ENCODE measurements at regions not wholly inside any gene's neighbourhood (a gene's known extent, or its start where the extent isn't known, plus 50 kb on each side); places are given as distances from the start of the nearest gene placed in this dataset.

DNA sequence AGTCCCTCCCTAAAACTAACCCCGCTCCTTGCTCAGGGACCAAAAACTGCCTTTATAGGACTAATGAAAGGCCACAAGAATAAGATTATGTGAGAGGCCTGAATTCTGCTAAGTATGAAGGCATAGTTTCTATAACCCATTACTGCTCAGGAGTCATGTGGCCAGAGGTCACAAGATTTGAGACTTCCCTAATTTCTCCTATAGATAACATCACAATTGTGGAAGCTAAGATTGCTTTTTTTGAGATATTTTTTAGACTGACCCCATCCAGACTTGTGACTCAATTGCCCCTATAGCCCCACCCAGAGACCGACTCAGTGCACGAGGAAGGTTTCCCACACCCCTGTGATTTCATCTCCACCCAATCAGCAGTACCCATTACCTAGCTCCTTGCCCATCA is 504.1 kb upstream of the GOT2 start:
- no peak for DNase-seq (ENCODE audit: low spot score)

DNA sequence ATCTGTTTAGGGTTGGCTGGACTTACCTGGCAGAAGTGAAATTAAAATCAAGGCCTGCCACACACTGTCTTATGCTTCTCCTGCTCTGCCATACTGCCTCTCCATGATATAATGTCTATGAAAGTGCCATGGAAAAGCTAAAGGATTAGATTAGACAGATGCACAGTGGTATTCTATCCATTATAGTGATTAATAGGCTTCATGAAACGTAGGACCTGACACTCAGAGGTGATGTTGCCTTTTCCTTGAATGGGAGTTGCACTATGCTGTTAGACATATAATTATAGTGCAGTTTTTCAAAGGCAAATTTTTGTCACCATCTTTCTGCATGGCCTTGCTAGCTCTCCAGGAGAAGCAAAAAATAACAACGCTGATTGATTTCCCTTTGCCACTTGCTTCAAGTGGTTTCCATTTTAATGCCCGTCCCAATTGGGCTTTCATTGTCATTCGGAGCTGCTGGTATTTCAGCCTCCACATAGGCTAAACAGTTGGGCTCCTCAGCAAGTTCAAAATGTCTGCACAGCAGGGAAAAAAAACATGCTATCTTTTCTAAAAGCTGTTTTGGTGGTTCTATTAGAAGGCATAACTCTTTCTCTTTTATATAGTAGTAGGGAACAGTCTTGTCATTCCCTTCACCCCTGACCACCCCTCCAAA is 502.8 kb upstream of the GOT2 start:
- DNase-seq (ENCODE audit: low spot score), result peak; percentile 29

DNA sequence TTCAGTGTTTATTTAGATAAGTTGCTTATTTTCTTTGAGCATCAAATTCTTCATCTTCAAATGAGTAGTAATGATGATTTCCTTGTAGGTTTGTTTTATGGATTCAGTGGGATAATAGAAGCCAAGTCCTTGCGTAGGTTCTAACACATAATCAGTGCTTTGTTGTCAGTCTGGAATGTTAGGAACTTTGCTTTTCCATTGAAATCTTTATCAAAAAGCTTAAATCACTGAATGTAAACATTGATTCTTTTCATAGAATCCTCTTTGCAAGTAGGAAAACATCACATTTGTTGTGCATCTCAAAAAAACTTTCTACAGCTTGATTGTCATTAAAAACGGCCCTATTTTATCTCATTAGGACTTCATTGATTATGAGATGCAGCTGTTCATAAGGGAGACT is 490.3 kb upstream of the GOT2 start:
- no peak for DNase-seq (ENCODE audit: low spot score)

DNA sequence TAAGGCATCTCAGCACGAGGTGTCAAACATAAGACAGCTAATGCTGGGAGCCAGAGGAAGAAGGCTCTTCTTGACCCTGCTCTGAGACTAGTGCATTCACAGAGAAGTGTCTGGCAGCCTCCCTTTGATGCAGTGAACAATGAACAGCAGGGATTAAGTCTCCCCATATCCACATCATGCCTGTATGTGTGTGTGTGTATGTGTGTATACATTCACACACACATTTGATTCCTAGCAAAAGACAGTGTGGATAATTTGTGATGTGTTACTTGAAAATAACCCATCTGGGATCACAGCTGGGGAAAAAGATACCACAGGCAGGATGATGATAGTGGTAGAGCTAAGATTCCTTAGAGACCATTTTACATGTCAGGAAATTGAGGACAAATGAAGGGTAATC is 485.9 kb upstream of the GOT2 start:
- no peak for DNase-seq (ENCODE audit: low spot score)

DNA sequence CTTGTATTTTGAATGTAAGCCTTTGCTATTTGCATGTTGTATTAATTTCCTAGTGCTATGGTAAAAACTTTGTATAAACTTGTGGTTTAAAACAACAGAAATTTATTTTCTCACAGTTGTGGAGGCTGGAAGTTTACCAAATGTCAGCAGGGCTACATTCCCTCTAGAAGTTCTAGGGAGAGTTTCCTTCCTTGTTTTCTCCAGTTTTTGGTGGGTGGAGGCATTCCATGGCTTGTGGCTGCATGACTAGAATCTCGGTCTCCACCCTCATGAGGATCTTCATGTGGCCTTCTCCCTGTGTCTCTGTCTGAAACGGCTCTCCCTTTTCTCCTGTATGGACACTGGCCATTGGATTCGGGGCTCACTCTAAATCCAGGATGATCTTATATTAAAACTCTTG is 482.2 kb upstream of the GOT2 start:
- no peak for DNase-seq (ENCODE audit: low spot score)

DNA sequence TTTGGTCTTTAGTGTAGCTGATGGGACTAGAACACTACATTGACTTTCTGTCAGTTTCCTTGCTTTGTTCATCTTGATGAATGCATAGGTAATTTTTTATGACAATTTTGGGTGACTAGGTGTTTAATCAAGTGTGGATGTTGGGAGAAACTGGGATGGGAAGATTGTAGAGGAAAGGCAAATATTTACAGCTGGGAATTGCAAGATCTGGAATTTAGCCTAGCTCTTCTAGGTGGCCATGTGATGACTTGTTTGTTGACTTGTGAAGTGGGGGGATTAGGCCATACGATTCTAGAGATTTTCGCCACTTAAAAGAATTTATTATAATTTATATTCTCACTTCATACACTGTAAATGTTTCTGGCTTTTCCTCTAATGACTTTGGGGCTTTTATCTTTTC is 480.3 kb upstream of the GOT2 start:
- DNase-seq (ENCODE audit: low spot score), result no peak

DNA sequence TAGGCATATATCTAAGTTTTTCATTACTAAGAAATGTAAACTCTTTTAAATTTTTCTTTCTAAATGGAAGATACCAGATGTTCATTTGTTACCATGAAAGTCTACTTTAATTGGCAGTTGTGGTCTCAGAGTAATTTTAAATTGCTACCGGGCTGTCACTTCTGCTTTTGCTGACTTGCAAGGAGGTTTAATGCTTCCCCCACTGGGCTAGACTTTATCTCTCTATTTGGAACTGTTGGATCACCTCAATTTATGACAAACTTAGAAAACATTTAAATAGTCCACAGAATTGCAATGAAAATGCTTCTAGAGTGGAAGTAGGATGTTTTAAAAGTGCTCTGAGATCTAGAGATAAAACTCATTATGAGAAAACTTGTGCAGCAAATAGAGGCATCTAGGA is 479.8 kb upstream of the GOT2 start:
- DNase-seq (ENCODE audit: low spot score), result no peak

DNA sequence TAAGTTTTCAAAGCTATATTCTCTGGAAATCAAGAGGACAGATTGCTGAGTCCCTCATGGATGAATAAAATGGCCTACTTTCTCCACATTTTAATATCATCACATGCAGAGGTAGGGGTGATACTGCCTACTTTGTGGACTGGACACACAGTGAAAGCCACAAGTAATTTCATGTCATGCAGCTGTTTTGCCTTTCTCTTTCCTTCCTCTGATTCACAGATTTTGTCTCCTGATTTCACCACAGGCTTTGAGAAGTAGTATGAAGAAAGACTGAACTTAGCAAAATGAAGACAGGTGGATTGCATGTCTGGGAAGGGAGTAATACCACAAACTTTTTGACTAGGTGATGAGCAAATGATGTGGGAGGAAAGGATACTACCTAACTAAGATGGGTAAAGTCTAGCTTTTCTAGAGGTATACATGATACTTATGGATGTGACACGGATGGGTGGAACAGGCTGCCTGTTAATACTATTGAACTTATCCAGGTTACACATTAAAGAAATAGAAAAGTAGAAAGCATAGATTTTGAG is 478.4 kb upstream of the GOT2 start:
- no peak for DNase-seq (ENCODE audit: low spot score)

DNA sequence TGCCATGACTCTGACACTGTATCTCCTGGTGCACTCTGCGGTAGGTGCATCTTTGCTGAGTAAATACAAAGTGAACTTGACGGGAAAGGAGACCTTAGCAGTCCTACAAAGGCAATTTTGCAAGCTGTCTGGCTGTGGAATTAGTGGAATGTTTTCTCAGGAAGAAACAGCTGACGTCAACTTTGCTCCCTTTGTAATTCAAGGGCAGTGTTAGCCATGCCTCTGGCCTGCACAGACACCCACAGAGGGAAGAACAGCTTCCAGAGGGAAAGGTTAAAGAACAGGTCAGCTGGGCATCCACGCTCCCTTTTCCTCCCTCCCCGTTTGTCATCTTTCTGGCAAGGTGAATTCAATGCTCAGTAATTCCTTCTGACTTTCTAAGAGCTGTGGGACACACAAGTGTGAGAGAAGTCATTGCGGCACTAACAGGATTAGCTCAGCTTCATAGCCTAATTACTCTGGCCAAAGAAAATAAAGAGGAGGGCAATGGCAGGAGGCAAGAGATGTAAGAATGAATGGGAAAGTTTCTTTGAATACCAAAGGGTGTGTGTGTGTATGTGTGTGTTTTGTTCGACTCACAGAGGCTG is 476.9 kb upstream of the GOT2 start:
- peak; percentile 47 for DNase-seq (ENCODE audit: low spot score)

DNA sequence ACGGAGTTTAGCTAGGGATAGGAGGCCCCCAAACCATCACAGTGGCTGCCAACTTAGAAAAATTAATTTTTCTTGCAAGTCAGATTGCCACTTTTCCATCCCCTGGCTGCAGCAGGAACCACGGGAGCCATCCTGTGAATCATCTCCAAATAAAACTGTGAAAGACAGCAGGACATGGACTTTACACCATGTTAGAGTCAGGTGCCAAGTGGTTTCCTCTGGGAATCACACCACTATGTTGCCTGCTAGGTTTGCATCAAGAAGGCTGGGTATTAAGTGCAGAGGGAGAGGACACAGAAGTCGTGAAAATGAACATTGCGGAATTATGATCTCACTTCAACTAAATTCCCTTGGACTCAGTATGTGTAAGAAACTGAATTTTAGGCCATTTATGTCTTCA is 471.3 kb upstream of the GOT2 start:
- DNase-seq (ENCODE audit: low spot score), result no peak

DNA sequence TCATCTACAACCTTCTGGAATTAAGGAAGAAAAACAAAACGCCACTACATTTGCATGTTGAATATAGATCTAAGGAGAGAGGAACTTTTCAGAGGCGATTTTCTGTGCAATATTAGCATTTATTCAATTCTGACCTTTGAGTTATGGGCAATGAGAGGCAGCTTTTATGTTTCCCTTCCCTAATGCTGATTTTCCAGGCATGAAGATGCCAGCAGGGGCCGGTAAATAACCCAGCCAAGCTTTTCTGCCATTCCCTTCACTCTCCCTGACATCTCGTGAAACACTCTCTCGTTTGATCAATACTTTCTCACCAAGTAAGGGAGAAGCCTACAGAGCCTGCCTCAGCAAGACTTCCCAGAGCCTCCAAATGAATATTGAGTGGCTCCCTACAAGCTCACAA is 470.5 kb upstream of the GOT2 start:
- DNase-seq (ENCODE audit: low spot score), result no peak

DNA sequence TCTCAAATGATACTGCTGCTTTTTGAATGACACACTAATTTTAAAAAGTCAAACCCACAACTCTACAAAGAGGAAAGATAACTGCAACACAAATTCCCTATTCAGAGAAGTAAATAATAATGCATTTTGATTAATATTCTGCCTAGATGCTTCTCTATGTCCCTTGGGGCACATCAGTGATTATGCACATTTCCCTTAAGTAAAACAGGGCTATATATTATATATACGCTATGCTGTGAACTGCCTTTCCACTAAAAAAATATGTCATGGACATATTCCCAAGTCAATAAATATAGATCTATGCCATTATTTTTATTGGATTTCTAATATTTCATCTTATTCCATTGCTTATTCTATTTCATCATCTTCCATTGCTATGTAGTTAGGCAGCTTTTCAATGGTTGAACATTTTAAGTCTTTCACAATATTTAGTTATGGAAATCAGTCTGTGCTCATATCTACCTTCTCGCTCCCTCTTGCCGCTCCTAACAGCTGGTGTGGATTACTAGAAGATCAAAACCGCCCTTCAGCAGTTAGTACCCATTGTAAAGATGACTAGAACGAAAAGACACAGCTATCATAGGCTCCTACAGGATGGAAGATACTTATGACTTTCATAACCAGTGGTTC is 468.2 kb upstream of the GOT2 start:
- no peak for DNase-seq (ENCODE audit: low spot score)

DNA sequence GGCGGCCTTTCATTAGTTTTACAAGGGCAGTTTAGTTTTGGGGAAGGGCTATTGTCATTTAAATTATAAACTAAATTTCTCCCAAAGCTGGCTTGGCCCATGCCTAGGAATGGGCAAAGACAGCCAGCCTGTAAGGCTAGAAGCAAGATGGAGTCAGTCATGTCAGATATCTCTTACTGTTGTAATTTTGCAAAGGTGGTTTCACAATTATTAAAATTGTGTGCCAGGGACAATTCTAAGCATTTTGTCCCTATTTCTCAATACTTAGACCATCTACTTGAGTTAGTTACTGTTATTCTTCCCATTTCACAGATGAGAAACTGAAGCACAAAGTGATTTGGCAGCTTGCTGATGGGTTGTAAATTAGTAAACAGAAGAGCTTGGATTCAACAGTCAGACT is 467.7 kb upstream of the GOT2 start:
- no peak for DNase-seq (ENCODE audit: low spot score)

DNA sequence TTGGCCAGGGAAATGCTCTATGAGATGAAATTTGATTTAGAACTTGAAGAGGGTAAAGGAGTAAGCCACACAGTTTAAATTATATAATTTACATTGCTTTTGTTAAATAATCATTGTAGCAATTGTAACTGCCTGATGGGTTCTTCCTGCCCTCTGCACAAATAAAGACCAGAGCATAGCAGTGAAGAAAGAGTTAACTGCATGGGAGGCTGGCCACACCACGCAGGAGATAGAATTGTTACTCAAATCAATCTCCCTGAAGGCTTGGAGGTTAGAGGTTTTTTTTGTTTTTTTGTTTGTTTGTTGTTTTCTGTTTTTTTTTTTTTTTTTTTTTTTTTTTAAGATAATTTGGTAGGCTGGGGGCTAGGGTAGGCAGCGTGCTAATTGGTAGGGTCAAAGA is 467.0 kb upstream of the GOT2 start:
- no peak for DNase-seq (ENCODE audit: low spot score)

DNA sequence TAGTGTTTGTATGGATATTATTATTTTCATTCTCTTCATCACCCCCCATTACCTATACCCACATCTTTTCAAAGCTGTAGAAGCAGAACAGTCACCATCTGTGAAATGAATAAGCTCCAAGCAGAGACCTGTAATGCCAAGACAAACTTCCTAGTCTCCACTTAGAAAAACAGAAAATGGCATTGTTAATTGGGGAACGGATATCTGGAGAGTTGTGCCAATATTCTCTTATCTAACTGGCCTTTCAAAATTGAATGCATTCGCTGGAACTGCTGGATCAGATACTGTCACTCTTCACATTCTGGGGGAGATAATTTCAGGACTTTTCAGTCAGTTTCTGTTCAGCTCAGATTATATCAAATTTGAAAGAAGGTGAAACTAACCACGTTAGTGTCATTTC is 464.4 kb upstream of the GOT2 start:
- no peak for DNase-seq (ENCODE audit: low spot score)

DNA sequence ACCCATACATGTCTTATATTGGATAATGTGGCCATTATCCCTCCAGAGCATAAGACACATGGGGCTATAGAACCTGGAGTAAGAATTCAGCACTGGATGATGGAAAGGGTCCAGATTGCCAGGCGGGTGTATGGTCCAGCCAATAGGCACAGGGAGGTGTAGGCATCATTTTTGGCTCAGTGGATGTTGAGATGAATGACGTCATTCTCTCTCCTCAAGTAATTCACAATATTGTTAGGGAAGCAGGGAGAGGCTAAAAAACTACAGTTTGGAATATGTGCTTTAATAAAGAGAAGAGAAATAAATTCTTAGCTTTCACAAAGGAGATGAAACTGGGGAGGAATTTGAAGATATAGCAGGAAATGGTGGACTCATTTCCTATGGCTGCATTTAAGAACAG is 461.1 kb upstream of the GOT2 start:
- DNase-seq (ENCODE audit: low spot score), result no peak

DNA sequence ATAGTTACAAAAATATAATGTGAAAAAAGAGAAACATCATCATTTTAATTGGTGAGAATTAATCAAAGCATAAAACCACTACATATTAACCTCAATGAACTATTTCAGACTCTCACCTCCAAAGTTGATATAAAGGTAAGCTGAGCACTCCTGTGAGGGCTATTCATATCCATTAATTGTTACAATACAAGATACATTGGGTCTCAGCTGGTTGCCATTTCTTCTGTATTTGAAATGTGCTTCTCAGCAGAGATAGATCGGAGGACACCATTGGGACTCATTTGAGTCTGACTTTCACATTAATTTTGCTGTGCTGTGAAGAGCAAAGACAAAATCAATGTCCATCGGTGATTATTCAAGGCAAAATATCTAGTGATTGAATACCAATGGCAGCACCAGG is 459.5 kb upstream of the GOT2 start:
- no peak for DNase-seq (ENCODE audit: low spot score)

DNA sequence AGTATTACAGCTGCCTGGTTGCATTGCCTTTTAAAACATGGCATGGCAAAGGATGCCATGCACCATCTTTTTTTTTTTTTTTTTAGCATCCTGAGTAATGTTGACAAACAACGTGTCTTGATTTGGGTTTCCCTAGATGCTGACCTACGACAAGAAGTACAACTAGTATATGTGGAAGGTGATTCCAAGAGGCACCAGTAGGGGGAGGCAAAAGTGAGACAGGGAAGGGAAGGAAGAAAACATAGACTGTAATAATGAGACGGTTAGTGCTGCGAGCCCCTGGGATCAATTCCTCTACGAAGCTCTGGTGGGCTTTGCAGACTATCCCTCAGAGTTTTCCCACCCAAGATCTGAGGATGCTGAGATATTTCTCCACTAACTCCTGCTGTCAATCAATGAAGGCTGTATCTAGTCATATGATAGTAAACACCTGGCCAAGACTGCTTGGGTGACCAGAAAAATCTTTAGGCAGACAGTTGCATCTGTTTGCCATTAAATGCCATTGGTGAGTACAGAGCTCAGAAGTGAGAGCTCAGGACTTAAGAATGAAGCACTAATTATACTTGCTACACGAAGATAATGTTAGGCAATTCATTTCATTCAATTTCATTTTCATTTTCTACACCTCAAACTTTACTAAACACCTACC is 458.6 kb upstream of the GOT2 start:
- DNase-seq (ENCODE audit: low spot score), result peak; percentile 43

DNA sequence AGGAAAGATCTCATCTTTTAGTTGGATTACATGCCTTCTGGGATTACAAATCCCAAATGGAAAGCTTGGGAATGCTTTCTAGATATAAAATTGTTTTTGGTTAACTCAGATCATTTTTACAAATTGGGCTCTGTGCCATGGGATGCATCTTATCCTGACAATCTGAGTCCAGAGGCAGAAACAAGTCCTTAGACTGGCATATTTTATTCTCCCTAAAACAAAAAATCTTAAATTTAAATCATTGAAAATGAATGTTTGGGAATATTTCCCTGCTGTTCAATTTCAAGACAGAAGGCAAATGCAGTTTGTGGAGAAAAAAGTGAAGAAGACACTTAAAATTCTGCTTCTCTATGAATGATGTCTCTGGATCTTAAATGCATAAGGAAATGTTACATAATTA is 456.6 kb upstream of the GOT2 start:
- no peak for DNase-seq (ENCODE audit: low spot score)

DNA sequence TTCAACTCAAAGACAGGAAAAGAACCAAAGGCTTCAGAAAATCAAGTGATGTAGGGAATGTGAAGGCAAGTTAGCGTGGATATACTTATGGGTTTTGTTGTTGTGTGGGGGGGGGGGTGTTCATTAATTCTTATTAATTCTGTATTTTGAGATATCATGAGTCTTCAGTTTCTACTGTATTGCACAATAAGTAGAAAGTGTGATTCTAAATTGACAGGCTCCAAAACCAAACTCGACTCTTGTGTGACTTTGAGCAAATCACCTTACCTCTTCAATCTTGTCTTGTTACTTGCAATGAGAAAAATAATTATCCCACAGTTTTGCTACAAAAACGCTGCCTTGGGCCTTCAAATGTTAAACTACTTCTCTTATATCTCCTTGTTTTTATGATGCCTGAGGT is 453.9 kb upstream of the GOT2 start:
- no peak for DNase-seq (ENCODE audit: low spot score)

DNA sequence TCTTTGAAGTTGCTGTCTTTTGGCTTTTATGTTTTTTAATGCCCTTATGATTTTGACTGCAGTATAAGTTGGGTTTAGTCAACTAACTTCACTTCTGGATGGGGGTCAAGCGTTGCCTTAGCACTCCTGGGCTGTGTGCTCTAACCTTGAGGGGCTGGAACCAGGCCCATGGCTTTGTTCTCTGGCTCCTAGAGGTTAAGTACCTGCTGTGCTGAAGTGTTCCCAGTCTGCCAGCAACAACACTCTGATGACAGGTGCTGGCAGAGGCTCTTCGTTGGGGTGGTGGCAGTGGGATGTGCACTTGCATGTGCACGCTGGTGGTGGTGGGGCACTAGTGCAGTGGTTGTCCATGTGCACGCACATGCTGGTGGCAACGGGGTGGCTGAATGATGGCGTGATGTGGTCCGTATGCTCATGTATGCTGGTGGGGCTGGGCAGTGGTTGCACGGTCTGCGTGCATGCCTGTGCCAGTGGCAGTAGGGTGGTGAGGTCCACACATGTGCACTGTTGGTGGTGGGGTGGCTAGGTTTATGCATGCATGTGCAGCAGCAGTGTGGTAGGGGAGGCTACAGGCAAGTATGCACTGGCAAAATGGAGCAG is 447.8 kb upstream of the GOT2 start:
- no peak for DNase-seq (ENCODE audit: low spot score)

DNA sequence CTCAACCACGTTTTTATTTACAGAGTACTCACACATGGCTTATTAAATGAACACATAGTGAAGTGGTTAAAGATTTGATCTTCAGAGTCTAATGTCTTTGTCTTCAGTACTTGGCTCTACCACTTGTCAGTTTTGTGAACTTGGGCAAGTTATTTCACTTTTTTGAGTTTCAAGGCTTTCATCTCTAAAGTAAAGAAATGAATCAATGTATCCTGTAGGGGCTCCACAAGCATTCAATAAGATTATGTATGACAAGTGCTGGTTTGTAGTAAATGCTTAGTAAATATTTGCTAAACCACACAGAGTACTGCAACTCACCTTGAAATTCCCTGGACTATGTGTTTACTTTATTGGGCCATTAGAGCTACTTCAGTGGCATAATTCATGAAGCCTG is 446.0 kb upstream of the GOT2 start:
- DNase-seq (ENCODE audit: low spot score), result no peak

All from iPS-NIHi11 (cell line).